ENCODE measurements at regions not wholly inside any gene's neighbourhood (a gene's known extent, or its start where the extent isn't known, plus 50 kb on each side); places are given as distances from the start of the nearest gene placed in this dataset.

GRCh38 chr9:135365013-135365768 lies 114.4 kb upstream of the PPP1R26 start:
- Histone ChIP-seq H3K4me1 (no peaks in the 10 kb centered on the region), H3K27ac (no peak overlapping the region), H3K4me3 (no peak overlapping the region), H3K36me3 (no peaks in the 10 kb centered on the region), H3K27me3 (peaks cover 0 to 8% of the 10 kb centered on the region in 2 donors), H3K9me3 (no peaks in the 10 kb centered on the region)
- TF ChIP-seq CTCF (IDR thresholded peaks at IDR 0.05) (no peak), POLR2A (IDR thresholded peaks at IDR 0.05) (no peak), POLR2AphosphoS5 (IDR thresholded peaks at IDR 0.05) (no peak)
- intact Hi-C loops (cut with DNase I; ENCODE audit: low total_unique reads) = no loop called here
- DNase-seq (ENCODE audit: low spot score in 2 of 2) = no peak

DNA sequence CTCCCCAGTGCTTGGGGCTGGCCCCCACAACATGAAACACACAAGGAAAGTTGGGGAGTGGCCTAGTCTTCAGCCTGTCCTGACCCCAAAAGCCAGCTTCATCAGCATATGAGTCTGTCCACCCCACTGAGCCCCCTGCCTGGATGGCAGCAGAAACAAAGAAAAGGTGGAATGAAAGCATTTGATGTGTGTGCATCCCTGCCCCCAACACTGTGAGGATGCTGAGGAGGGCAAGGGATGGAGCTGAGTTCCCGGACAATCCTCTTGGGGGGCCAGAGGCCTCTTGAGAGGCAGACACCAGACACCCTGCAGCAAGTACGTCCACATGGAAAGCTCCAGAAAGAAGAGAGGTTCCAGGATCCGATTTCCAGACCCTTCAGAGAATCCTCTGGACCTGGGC lies 113.5 kb upstream of the PPP1R26 start:
- no peak for DNase-seq (ENCODE audit: low spot score in 2 of 2)
- TF ChIP-seq POLR2AphosphoS5 (IDR thresholded peaks at IDR 0.05) = no peak
- intact Hi-C loops (cut with DNase I; ENCODE audit: low total_unique reads) = no loop called here
- peaks cover 0 to 17% of the 10 kb centered on the region in 2 donors for H3K27me3 ChIP-seq
- no peak overlapping the region for H3K4me3 ChIP-seq
- no peak overlapping the region for H3K27ac ChIP-seq
- no peaks in the 10 kb centered on the region for H3K9me3 ChIP-seq
- H3K36me3 ChIP-seq = no peaks in the 10 kb centered on the region
- H3K4me1 ChIP-seq = no peaks in the 10 kb centered on the region

- H3K4me3 ChIP-seq = no peak overlapping the region
- no peaks in the 10 kb centered on the region for H3K4me1 ChIP-seq
- H3K36me3 ChIP-seq = no peaks in the 10 kb centered on the region
- intact Hi-C loops (cut with DNase I; ENCODE audit: low total_unique reads) = no loop called here
- no peaks in the 10 kb centered on the region for H3K9me3 ChIP-seq
- DNase-seq (ENCODE audit: low spot score in 2 of 2) = no peak
- H3K27ac ChIP-seq = no peak overlapping the region
- peaks cover 3 to 45% of the 10 kb centered on the region in 2 donors for H3K27me3 ChIP-seq
- TF ChIP-seq POLR2A (IDR thresholded peaks at IDR 0.05) = no peak
- TF ChIP-seq POLR2AphosphoS5 (IDR thresholded peaks at IDR 0.05) = no peak
- no peak for TF ChIP-seq CTCF (IDR thresholded peaks at IDR 0.05)
Observed at GRCh38 chr9:135369412-135369990, 110.1 kb upstream of the PPP1R26 start.

DNA sequence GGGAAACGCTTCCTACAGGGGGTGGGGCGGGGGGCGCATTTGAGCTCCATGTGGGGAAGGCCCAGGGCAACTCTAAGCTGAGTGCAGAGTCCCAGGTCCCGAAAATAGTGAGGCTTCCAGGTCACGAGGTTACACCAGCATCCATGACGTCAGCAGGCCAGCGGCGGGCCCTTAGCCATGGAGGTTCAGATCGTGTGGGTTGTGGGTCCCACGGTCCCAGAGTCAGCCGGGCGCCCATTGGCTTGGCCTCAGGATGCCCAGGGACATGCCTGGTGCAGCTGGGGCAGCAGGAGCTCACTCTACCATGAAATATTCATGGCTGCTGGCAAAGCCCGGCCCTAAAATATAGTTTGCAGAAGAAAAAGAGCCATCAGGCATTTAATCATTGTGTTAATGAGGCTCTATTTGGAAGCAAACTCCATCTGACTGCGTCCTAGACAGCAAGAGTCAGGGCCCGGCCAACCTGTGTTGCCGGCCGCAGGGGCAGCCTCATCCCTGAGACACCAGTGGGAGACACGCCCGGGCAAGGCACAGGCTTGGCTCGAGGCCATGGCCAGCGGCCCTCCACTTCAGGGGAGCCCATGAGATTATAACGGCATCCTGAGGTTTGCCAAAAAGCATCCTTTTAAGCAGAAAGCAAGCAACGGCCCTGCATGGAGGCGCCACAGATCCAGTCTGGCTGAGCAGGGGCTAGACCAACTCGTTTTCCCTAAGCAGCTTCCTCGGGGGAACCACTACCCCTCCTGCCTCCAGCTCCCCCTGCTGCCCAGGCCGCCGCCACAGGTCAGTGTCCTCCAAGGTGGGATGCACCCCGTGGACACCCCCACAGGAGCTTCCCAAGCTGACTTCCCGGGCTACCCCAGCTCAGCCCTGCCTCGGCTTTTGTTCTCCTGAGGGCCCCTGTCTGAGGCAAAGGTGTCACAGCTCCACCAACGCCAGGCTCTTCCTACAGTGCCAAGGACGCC lies 108.9 kb upstream of the PPP1R26 start:
- intact Hi-C loops (cut with DNase I; ENCODE audit: low total_unique reads) = loop anchor here (2.0 to 10.0 kb wide), 2 partner anchors 50 to 1884 kb away; partner anchors contain the start of genes NELFB and STPG3
- TF ChIP-seq POLR2A (IDR thresholded peaks at IDR 0.05) (no peak), POLR2AphosphoS5 (IDR thresholded peaks at IDR 0.05) (no peak), CTCF (IDR thresholded peaks at IDR 0.05) (no peak)
- Histone ChIP-seq H3K27ac (no peak overlapping the region), H3K36me3 (no peaks in the 10 kb centered on the region), H3K4me3 (no peak overlapping the region), H3K27me3 (peaks cover 3 to 50% of the 10 kb centered on the region in 2 donors), H3K9me3 (no peaks in the 10 kb centered on the region), H3K4me1 (no peaks in the 10 kb centered on the region)
- DNase-seq (ENCODE audit: low spot score in 2 of 2) = no peak

- H3K9me3 ChIP-seq = no peaks in the 10 kb centered on the region
- H3K36me3 ChIP-seq = no peaks in the 10 kb centered on the region
- peaks cover 3 to 58% of the 10 kb centered on the region in 2 donors for H3K27me3 ChIP-seq
- no peak for DNase-seq (ENCODE audit: low spot score in 2 of 2)
- H3K4me1 ChIP-seq = no peaks in the 10 kb centered on the region
- TF ChIP-seq POLR2A (IDR thresholded peaks at IDR 0.05) (no peak), POLR2AphosphoS5 (IDR thresholded peaks at IDR 0.05) (no peak), CTCF (IDR thresholded peaks at IDR 0.05) (no peak)
- H3K4me3 ChIP-seq = no peak overlapping the region
- no peak overlapping the region for H3K27ac ChIP-seq
- intact Hi-C loops (cut with DNase I; ENCODE audit: low total_unique reads) = loop anchor here (2.0 to 10.0 kb wide), 2 partner anchors 49 to 1883 kb away; partner anchors contain the start of genes NELFB and STPG3
Observed at GRCh38 chr9:135371535-135371934, 108.0 kb upstream of the PPP1R26 start.

All from breast epithelium (tissue), 4 donors.